ENCODE measurements at regions not wholly inside any gene's neighbourhood (a gene's known extent, or its start where the extent isn't known, plus 50 kb on each side); places are given as distances from the start of the nearest gene placed in this dataset.

DNA sequence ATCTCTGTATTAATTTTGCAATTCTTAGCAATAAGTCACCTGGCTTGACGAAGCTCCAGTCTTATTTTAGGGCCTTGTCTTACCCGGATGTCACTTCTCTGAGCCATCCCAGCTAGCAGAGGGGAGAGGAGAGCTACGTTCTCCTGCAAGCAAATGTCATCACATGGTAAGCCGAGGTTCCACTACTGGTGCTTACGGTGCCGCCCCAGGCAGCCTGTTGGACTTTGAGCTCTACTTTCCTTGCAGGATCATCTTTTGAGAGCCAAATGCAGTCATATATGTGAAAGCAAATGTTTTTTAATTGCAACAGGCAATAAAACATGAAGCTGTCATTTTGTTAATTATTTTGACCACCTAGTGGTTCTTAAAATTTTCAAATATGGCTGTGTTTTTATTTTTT, 140.9 kb downstream of the FAM43A start:
- DNase-seq (ENCODE audit: low read depth): no peak
- in situ Hi-C loops (cut with HindIII; ENCODE audit: low pct_unique_long_range_greater_than_20kb, low sequenced_read_pairs): no loop called here

DNA sequence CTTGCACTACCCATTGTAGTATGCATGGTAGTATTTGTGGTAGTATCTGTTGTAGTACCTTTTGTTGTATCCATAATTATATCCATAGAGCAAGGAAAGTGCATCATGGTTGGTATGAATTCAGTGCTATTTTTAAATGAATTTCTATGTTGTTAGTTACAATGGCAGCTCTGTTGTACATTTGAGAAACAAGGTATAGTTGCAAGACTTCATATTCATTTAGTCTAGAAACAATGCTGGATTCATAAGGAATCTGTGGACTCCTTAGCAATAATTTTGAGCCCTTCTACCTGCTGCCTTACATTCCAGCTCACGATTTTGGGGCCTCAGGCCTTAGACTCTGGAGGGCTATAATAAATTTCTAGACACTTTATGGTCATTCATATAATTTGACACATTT, 141.8 kb downstream of the FAM43A start:
- in situ Hi-C loops (cut with HindIII; ENCODE audit: low pct_unique_long_range_greater_than_20kb, low sequenced_read_pairs): no loop called here
- no peak for DNase-seq (ENCODE audit: low read depth)

DNA sequence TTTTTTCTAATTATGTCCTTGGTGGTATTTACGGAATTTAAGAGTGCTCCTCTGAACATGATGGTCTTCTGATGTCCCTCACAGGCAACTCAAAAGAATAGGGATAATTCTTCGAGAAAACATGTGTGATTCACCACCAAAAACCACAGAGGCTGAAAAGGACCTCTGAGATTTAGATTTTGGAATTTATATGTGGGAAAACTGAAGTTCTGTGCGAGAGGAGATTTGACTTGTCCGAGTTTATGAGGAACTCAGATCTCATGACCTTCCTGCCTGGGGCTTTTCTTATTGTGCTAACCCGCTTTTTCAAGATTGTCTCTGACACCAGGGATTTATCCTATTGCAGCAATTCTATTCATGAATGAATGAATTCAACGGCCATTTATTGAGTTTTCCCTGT, 142.4 kb downstream of the FAM43A start:
- no peak for DNase-seq (ENCODE audit: low read depth)
- in situ Hi-C loops (cut with HindIII; ENCODE audit: low pct_unique_long_range_greater_than_20kb, low sequenced_read_pairs): no loop called here

DNA sequence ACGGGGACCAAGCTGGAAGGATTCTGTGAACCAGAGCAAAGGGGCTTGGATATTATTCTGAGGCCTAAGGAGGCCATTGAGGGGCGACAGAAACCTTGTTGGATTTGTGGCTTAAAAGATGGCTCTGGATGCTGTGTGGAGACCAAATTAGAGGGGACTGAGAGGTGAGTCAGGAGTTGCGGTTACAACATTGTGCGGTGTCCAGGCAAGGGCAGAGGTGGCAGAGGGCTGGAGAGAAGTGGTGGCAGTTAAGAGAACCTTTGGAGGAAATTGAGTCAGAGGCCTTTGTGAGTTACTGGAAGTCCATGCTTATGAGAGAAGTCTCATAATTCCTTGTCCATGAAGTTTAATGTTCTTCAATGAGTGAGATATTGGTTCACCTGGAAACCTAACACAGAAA, 143.2 kb downstream of the FAM43A start:
- DNase-seq (ENCODE audit: low read depth): no peak
- in situ Hi-C loops (cut with HindIII; ENCODE audit: low pct_unique_long_range_greater_than_20kb, low sequenced_read_pairs): no loop called here

DNA sequence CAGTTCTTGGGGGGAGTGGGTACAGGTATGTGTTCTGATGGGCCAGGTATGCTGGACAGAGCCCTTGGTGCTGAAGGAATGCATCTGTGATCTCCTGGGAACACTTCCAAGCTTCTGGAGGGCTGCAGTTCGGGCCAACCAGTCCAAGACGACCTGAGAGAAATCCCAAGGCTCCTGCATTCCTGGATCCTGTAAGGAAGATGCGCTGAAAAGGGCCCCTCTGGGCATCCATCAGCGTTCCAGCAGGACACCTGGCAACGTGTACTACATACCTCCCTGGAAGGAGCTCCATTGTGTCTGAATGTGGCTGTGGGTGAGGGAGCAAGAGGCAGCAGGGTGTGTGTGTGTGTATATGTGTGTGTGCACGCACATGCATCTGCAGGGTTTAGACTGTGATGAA, 144.7 kb downstream of the FAM43A start:
- in situ Hi-C loops (cut with HindIII; ENCODE audit: low pct_unique_long_range_greater_than_20kb, low sequenced_read_pairs): no loop called here
- no peak for DNase-seq (ENCODE audit: low read depth)

DNA sequence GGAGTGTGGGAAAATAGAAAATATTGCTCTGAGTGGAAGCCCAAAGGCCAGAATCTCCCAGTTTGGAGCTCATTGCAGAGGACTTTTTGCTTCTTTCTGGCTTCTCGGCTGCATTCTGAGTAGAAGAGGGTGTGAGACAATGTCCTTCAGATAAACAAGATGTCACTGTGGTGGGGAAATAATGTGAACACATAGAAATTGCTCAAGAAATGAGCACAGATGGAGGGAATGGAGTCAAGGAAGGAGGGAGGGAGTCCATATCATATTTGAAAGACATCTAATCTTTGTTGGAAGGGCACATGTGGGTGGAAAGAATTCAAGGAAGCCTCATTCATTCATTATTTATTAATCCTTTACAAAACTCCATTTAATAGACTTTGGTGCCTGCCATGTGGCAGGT, 145.3 kb downstream of the FAM43A start:
- DNase-seq (ENCODE audit: low read depth): no peak
- in situ Hi-C loops (cut with HindIII; ENCODE audit: low pct_unique_long_range_greater_than_20kb, low sequenced_read_pairs): no loop called here

DNA sequence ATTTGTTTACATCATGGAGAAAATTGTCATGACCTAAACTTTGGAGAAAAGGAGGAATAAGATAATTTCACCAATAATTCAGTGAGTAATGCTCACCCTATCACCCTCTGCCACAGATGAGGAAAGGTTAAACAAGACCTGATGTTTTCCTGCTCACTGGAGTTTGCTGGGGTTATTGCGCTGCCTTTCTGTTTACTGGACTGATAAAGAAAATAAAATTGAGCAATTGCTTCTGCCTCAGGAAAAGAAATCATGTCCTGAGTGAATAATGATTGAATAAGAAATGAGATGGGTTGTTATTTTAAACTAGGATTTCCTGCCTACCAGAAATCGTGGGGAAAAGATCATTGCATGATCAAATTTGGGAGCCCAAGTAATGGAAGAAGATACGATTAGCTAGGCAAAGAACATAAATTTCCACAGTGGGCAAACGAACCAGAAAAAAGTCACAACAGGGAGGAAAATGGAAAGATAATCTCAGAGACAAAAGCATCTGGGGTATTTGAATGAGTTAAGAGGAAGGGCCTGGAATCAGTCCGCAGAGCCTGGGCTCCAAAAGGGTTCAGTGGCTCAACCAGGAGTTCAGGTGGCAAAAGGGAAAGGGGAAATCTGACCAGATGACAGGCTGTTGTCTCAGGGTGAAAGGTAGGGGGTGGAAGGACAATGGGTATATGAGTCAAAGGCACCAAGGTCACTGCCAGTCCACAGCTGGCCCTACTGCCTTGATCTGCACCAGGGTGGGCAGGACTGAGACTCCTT, 146.8 kb downstream of the FAM43A start:
- in situ Hi-C loops (cut with HindIII; ENCODE audit: low pct_unique_long_range_greater_than_20kb, low sequenced_read_pairs): no loop called here

DNA sequence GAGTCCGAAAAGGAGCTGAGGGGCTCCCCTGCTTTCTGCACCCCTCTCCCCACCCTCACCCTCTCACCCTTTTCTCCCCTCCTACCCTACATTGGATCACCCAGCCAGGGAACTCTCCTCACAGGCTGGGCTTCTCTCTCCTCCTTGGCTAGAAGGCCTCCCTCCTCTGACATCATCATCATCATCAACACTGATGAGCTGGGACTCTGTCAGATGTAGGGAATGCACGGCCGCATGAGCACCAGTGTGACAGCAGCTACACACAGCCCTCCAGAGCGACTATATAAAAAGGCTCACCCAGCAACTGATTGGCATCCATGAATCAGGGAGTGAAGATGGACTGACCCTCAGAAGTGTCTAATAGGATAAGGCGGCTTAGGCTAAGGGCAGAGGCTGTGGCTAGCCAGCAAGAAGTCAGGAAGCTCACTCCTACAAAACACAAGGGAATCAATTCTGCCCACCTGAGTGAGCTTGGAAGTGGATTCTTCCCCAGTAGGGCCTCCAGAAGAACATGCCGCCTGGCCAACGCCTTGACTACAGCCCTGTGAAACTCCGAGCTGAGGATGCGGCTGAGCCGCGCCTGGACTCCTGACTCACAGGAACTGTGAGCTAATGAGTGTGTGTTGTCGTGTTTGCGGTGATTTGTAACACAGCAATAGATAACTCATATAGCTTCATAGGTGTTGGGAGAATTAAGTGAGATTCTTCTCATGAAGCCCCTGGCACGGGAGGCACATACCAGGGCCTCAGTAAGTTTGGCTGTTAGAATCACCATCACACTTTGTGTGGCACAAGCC, 147.6 kb downstream of the FAM43A start:
- DNase-seq (ENCODE audit: low read depth): no peak
- in situ Hi-C loops (cut with HindIII; ENCODE audit: low pct_unique_long_range_greater_than_20kb, low sequenced_read_pairs): no loop called here

More for the DNA sequence above, 146.8 kb downstream of the FAM43A start:
- DNase-seq (ENCODE audit: low read depth): no peak

DNA sequence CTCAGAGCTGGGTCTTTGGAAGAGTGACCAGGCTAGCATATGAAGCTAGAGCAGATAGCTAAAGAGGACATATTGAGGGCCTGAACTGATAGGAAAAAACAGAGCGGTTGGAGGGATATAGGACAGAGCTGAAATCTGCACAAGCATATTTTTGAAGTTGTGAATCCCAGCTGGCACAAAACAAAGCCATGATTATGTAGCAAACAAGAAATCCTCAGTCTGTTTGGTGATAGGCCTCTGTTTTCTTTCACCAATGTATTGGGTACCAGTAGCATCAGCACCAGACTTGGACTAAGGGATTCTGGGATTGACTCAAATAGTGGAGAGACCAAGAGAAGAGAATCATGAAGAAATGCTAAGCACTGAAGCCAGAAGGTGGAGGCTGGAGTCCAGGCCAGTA, 151.0 kb downstream of the FAM43A start:
- in situ Hi-C loops (cut with HindIII; ENCODE audit: low pct_unique_long_range_greater_than_20kb, low sequenced_read_pairs): no loop called here
- no peak for DNase-seq (ENCODE audit: low read depth)

DNA sequence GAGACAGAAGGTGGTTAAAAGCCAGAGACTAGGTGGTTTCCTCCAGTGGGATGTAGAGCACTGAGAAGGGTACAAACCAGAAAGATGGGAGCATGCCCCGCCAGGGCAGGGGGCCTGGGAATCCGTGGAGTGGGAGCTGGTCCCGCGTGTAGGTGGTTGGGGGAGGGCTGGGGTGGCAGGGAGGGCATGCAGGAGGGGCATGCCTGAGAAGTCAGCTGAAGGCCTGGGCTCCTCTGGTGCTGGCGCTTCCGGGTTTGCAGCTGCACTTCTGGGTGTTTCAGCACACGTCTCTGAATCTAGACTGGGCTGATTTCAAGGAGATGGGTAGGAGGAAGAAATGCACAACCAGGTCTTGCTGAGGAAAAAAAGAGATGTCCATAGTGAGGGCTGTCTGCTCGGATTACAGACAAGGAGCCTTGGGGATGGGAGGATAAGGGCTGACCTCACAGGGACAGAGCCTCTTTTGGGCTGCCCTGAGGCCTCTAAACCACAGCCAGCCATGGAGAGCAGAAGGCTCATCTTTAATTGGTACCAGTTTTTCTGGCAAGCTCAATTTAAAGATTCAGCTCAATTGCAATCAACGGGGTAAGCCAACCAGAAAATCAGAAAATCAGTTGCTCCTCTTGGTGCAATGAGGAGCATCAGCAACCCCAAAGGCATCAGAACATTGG, 151.9 kb downstream of the FAM43A start:
- in situ Hi-C loops (cut with HindIII; ENCODE audit: low pct_unique_long_range_greater_than_20kb, low sequenced_read_pairs): no loop called here
- DNase-seq (ENCODE audit: low read depth): no peak

DNA sequence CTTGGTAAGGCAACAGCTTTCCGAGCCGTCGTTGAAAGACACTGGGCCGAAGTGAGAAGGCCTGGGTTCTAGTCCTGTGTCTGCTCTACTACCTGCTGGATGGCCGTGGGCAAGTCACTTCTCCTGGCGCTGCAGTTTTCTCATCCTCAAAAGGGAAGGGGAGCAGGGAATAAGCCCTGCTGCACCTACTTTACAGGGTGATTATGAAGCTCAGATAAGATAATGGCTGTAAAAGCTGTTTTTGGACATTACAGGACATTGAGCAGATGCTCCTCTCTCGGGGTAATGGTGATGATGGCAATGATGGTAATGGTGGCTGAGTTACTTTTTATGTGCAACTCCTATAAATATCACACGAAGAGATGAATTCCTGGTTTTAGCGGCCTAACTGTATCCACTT, 152.6 kb downstream of the FAM43A start:
- in situ Hi-C loops (cut with HindIII; ENCODE audit: low pct_unique_long_range_greater_than_20kb, low sequenced_read_pairs): no loop called here
- no peak for DNase-seq (ENCODE audit: low read depth)

DNA sequence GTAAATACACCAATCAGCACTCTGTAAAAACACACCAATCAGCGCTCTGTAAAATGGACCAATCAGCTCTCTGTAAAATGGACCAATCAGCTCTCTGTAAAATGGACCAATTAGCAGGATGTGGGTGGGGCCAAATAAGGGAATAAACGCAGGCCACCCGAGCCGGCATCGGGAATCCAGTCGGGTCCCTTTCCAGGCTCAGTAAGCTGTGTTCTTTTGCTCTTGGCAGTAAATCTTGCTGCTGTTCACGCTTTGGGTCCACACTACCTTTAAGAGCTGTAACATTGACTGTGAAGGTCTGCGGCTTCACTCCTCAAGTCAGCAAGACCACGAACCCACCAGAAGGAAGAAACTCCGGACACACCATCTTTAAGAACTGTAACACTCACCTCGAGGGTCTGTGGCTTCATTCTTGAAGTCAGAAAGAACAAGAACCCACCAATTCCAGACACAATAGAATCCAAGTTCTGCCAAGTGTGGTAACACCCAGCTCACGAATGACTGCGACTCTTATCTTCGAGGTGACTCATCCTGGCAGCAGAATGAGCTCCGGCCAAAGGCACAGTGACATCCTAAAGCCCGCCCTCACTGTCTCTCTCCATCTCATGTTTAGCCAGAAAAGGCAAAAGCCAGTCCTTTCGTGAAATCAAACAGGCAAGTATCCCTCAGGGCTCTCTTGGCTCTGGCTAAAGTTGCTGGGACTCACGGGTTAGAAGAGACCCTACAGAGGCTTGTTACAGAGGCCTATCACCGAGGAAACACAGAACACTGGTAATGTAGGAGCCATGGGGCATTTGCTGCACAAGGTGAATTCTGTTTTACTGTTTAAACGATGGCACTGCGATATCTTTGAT, 155.2 kb downstream of the FAM43A start:
- in situ Hi-C loops (cut with HindIII; ENCODE audit: low pct_unique_long_range_greater_than_20kb, low sequenced_read_pairs): no loop called here
- peak; percentile 54 for DNase-seq (ENCODE audit: low read depth)

DNA sequence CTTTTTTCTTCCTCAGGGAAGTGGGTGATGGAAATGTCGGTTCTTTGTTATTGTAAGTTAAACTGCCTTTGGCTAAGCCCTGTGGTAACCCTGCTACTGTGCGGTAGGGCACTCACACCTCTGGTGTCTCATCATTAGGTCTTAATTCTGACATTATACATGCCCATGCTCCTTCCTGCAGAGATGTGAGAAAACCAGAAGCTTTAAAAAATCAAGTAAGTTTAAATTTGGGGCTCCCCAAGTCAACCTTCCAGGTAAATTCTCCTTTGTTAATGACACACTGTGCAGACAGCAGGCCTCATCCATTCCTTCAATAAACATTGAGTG, 155.8 kb downstream of the FAM43A start:
- in situ Hi-C loops (cut with HindIII; ENCODE audit: low pct_unique_long_range_greater_than_20kb, low sequenced_read_pairs): no loop called here
- no peak for DNase-seq (ENCODE audit: low read depth)

DNA sequence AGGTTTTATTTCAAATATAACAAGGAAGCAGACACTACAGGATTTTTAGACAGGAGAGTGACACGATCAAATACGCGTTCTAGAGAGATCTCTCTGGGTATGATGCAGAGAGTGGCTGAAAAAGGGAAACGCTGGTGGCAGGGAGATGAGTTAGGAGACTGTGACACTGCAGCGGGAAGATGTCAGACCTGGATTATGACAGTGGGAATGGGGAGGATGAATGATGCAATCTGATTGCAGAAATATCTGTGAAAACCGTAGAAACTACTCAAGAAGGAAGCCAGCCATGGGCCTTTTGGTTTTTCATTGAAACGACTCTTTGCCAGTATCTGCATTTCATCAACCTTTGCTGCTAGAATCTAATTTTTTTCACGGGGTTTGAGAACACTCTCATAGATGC, 157.9 kb downstream of the FAM43A start:
- in situ Hi-C loops (cut with HindIII; ENCODE audit: low pct_unique_long_range_greater_than_20kb, low sequenced_read_pairs): no loop called here

DNA sequence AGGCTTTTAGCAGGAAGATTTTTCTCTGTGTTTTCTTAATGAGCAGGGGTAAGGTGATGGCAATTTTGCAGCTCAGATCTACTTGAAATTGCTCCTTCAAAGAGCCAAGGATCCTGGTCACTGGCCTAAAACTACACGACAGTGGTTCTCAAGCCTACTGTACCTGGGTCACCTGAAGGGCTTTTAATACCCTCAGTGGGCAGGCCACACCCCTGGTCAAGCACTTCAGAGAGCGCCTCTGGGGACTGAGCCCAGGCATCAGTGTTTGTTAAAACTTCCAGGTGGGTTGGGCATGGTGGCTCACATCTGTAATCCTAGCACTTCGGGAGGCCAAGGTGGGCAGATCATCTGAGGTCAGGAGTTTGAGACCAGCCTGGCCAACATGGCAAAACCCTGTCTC, 158.4 kb downstream of the FAM43A start:
- DNase-seq (ENCODE audit: low read depth): no peak

More for the DNA sequence above, 157.9 kb downstream of the FAM43A start:
- no peak for DNase-seq (ENCODE audit: low read depth)

DNA sequence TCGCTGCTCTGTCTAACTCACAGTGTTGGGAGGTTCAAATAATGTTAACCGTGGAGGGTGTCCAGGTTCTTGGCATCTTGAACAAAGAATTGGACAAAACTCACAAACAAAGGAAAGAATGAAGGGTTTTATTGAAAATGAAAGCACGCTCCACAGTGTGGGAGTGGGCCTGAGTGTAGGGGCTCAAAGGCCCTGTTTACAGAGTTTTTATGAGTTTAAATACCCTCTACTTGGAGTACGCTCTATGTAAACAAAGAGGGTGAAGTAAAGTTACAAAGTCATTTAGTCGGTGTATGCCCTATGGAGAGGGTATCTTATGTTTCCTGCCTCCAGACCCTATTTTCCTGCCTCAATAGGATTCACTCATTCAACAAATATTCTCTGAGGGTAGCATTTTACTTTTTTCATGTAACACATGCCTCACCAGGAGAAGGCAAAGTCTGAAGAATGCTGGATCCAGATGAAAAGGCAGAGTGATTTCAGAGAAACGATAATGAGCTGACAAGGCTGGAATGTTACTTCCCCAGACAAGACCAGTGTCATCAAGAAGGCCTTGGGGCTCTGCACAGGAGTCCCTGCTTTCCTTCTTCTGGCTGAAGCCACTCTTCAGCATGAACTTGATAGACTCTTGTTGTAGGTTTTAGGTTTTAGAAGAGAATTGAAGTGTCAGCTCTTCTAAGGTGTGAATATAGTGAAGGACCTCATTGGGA, 163.6 kb downstream of the FAM43A start:
- no peak for DNase-seq (ENCODE audit: low read depth)
- in situ Hi-C loops (cut with HindIII; ENCODE audit: low pct_unique_long_range_greater_than_20kb, low sequenced_read_pairs): no loop called here

More for the DNA sequence above, 158.4 kb downstream of the FAM43A start:
- in situ Hi-C loops (cut with HindIII; ENCODE audit: low pct_unique_long_range_greater_than_20kb, low sequenced_read_pairs): no loop called here

DNA sequence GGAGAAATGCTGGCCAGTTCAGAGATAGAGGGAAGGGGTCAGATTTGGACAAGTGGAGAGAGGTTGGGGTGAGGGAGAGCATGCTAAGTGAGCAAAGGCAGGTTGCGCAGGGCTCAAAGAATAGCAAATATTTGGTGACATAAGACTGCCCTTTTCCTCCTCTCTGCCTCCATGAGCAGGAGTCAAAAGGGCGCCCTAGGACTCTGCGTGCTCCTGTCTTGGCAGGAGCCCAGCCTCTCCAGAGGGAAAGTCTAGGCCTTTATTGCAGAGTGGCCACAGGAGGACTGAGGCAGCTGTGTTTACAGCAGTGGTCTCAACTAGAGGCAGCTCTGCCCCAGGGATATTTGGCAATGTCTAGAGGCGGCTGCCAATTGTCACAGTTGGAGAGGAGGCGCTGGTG, 165.6 kb downstream of the FAM43A start:
- in situ Hi-C loops (cut with HindIII; ENCODE audit: low pct_unique_long_range_greater_than_20kb, low sequenced_read_pairs): no loop called here

DNA sequence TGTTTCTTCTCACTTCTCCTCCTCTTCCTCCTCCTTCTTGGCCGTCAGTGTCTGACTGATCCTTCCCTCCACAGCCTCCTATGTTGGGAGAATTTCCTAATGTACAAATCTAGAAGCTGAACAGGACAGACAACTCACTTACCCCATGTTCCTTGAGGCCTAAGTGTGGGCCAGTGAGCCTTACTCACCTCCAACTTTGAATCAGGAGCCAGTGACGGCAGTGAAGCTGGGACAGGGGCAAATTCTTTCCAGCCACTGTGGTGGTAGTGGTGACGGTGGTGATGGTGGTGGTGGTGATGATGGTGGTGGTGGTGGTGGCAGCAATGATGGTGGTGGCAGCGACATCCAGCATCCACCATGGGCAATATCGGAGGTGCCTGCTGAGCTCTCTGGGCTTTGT, 166.3 kb downstream of the FAM43A start:
- in situ Hi-C loops (cut with HindIII; ENCODE audit: low pct_unique_long_range_greater_than_20kb, low sequenced_read_pairs): no loop called here
- no peak for DNase-seq (ENCODE audit: low read depth)

More for the DNA sequence above, 165.6 kb downstream of the FAM43A start:
- DNase-seq (ENCODE audit: low read depth): no peak
